DMS 273 (cell line): ENCODE measurements at regions not wholly inside any gene's neighbourhood (a gene's known extent, or its start where the extent isn't known, plus 50 kb on each side); places are given as distances from the start of the nearest gene placed in this dataset.
"Not testable (repeated sequence)": the region's sequence is repeated elsewhere in the genome, so short reads cannot be mapped to it uniquely, and the experiment has no call there.

ENCODE experiments used
- DNase-seq: peaks from one replicate; lab custom pipeline; 2025; ENCODE audit not compliant: unreplicated experiment; lab: John Stamatoyannopoulos, UW

DNA sequence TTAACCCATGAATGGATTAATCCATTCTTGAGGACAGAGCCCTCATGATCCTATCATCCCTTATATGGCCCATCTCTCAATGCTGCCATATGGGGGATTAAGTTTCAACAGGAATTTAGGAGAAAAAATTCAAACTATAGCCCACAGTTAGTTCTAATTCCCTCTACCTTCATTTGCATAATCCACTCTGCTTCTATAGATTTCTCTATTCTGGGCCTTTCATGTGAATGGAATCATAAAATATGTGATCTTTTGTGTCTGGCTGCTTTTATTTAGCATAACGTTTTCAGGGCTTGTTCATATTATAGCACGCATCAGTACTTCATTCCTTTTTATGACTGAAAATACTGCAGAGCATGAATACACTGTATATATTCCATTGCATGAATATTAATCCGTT, 55.4 kb downstream of the CTSL start:
- no peak for DNase-seq

DNA sequence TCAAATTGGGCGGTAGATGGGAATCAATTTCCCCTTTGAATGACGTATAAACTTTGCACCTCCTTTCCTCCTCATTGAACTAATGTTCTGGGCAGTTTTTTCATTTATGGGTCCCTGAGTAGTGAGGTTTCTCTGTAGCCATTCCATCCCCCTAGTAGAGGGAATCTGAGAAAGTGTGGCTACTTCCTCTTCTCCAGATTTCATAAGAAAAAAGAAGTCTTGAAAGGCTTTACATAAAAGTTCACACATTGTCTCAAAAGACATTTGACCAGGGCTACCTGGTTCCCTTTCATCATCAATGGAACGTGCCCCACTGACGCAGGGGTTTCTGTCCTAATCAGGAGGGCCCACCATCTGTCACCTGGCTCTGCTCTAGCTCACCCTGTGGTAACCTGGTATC, 57.3 kb downstream of the CTSL start:
- DNase-seq, result no peak

DNA sequence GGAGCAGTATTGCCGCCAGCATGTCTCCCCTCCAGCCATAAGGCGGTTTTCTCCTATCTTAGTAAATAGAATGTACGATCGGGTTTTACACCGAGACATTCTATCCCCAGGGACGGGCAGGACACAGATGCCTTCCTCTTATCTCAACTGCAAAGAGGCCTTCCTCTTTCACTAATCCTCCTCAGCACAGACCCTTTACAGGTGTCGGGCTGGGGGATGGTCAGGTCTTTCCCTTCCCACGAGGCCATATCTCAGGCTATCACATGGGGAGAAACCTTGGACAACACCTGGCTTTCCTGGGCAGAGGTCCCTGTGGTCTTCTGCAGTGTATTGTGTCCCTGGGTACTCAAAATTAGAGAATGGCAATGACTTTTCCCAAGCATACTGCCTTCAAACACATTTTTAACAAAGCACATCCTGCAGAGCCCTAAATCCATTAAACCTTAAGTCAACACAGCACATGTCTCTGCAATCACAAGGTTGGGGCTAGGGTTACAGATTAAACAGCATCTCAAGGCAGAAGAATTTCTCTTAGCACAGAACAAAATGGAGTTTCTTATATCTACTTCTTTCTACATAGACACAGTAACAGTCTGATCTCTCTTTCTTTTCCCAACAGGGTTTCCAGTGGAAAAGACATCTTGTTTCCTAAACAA, 59.5 kb downstream of the CTSL start:
- not testable (repeated sequence) for DNase-seq

DNA sequence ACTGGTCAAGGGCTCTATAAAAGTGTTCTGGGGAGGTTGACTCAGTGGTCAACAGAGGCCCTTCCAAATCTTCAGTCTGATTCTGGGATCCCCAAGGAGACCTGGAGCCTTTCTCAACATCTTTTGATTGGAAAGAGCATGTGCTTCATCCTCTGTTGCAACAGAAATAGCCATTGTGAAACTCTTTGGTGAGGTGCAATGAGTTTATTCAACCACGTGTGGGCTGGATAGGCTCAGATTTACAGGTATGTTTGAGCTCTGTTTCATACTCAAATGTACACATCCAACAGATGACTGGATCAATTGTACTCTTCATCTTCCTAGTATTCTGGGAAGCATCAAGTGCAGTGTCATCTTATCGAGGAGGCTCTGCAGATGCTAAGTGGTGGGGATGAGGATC, 60.5 kb downstream of the CTSL start:
- DNase-seq, result no peak

DNA sequence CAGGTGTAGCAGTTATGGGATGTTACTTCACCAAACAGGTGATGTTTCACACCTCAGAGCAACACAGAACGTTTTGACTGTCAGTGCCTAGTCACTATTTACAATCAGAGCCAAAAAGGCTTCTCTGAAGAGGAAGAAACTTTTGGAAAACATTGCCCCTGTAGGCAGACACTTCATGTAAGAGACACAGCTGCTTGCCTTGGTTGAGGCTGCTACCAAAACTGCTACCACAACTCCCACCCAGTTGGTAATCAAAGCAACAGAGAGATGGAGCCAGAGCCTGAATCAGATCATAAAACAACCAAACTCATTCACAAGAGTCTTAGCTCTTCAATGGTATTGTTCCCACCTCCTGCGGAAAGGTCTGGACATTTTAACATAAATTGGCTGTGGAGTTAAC, 61.0 kb downstream of the CTSL start:
- no peak for DNase-seq

DNA sequence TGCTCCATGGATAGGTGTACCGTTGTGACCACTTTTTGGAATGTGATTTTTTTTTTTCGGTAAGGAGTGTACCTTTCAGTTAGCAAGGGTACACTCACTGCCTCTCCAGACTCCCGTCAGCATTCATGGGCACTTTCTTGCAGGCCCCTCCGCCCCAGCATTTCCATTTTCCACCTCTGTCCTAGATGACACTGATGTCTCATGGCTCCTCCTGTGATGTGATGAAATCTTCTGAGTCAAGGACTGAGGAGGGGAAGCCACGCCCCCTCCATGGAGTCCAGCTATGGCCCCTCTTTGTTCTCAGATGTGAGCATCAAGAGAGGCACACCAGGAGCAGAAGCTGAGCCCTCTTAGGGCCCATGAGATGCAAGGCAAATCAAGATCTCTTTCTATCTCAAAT, 61.8 kb downstream of the CTSL start:
- DNase-seq, result no peak

DNA sequence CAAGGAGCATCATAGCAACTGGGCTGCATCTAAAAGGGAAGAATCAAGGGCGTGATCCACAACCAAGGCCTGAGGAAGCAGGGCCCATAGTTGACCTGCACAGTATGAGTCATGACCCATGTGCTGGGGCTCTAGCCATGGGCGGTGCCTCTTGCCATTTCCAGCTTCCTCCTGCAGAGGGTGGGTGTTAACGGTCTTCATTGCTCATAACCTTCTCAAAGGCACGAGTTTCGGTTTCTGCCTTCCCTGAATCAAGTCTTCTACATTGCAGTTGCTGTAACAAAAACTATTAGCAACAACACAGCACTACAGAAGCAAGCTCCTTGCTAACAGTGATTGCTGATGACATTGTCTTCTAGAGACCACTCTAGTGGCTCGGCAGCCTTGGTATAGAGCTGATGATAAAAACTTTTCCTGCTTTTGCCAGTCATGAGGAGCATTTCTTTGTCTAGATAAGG, 66.9 kb downstream of the CTSL start:
- peak; percentile 6 for DNase-seq

DNA sequence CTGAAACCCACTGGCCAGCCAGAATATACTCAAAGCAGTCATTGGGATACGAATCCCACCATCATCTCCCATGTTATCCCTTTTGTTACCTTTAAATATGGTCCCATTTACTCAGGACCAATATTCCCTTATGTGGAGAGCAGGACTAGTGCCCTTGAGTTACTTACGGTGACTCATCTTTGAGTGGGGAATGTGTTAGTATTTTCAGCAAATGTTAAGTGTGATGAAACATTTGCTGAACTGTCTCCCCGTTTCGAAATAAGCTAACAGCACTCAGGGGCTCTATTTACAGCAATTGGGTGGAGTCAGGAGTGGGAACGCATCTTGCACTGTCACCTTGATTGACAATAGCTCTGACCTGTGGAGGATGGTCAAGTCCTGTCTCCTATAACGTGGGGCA, 67.4 kb downstream of the CTSL start:
- DNase-seq, result no peak

DNA sequence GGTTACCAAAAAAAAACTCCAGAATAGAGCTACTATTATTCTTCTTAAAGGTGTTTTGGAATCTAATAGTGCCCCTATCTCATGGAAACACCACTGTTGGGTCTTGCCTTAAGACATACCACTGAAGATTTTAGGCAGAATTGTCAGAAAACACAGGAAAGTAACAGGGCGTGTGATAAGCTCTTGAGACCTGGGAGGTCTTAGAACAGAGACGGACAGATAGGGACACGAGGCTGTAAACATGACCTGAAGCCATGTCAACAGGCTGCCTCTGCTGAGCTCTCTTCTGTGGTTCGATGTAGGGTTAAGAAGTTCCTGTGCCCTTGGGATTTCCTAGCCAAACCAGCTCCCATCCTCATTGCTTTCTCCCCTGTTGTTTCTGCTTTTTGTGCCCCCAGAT, 69.3 kb downstream of the CTSL start:
- DNase-seq, result no peak

DNA sequence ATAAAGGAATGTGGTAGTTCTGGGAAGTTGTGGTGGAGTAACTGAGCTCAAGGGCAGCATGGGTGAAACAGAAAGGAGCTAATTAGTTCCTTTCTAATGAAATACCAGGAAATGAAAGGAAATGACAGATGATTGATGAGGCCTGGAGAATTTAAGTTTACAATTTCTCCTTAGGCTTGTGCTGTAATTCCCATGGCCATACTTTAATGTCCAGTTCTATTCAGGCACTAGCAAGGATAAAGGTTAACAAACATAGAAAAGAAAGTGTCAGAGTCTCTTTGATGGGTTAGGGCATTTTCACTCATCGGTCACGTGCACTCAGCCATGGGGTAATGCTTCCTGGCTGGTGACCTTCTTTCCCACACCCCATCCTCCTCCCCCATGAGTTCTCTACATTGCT, 70.3 kb downstream of the CTSL start:
- DNase-seq, result no peak

DNA sequence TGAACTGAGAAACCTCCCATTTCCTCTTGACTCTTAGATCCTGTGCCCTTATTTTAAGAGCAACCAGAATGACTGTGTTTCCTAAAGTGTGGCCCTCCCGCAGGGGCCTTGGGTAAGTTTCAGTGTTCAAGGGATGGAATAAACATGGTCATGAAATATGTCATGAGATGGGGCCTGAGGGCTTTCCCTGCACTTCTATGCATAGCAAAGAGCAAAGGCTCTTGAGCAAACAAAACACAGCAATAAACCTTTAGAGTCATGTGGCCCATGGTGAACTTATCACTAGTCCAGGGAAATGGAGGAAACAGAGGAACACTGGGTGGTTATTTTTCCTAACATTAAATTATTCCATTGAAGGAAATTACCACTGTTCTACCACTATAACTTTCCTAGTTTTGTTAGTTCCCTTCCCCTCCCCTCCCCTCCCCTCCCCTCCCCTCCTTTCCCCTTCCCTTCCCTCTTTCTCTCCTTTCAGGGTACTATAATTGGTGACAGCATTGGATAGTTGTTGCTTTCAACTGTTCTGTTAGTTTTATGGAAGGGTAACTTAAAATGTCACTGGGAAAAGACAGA, 72.4 kb downstream of the CTSL start:
- DNase-seq, result no peak

DNA sequence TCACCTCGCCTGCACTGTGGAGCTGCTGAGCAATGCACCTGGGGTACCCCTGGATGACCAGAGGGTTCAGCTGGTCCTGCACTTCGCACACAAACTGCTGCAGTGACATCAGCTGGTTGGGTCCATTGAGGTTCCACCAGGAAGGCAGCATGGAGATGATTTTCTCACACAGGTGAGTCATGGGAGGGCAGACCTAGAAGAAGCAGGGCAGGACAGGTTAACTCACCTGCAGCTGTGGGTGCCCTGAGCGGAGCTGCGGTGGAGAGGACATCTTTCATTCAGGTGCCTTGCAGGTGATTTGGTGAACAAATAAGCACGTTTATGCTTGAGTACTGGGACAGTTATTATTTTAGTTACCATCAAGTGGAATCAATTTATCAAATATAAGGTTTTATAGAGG, 73.6 kb downstream of the CTSL start:
- DNase-seq, result no peak

DNA sequence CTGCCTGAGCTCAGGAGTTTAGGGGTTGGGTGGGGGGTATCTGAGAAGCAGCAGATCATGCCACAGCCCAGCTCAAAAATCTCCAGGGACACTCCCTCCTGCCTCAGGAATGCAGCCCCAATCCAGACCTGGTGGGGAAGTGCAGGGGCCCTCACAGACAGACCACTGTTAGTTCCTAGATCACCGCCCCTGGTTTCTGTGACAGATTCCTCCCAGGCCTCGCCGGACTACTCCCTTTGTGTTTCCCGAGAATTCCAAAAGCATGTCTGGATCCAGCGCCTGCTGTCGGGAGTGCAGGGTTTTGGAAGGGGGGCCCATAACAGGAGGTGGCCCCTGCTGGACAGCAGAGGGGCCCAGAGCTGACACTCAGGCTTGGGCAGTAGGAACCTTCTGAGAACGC, 74.5 kb downstream of the CTSL start:
- DNase-seq, result no peak

DNA sequence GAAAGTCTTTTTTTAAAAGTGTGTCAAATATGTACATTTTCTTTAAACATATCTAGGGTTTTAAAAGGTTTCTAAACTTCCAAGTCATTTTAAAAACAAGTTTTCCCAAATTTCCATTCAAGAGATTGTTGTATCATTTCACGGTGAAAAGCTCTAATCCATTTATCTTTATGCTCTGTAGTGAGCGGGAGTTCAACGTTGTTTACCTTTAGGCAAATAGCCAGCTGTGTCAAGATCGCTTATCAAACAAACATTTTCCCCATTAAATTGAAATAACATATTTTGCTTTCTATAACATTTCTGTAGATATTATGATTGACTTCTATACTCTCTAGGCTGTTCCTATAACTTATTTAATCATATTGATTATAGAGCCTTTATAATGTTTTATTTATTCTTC, 75.1 kb downstream of the CTSL start:
- no peak for DNase-seq

DNA sequence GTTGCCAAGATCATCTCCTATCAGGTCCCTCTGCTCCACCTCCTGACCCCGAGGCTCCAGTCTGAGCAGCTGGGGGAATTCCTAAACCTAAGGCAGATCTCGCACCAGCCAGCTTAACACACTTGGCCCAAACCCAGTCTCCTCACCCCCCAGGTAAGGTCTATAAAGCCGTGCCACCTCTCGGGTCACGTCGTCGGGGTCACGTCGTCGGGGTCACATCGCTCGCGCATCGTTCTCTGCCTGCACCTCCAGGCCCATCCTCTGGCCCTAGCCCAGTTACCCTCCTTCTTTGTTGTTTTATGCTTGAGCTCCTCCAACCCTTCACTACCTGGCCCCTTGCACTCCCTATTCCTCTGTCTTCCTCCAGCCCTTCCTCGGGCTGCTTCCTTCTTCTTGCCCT, 77.2 kb downstream of the CTSL start:
- no peak for DNase-seq

DNA sequence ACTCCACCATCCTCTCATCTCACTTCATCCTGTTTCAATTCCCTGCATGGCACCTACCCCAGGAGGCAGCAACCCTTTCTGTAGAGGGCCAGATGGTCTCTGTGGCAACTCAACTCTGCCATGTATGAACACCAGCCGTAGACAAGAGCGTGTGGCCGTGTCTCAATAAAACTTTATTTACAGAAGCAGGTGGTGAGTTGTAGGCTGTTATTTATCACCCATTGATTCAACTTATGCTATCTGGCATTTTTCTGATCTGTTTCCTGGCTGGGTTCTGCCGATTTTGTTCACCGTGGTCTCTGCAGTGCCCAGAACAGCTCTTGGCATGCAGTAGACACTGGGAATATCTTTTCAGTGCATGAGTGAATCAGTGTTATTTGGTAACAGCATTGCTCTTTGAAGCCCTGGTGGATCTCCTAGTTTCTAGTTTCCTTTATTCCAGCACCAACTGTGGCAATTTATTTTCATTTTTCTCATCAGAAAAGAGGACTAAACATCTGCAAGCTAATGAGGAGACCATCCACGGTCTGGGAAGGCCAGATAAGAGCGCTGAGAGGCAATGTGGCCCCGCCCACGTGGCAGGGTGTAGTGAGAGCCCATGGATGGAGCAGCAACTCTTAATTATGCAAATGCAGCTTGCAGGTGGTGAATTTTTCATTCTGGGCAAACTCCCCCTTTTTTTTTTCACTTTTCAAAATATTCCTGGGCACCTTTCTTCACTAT, 77.9 kb downstream of the CTSL start:
- no peak for DNase-seq

DNA sequence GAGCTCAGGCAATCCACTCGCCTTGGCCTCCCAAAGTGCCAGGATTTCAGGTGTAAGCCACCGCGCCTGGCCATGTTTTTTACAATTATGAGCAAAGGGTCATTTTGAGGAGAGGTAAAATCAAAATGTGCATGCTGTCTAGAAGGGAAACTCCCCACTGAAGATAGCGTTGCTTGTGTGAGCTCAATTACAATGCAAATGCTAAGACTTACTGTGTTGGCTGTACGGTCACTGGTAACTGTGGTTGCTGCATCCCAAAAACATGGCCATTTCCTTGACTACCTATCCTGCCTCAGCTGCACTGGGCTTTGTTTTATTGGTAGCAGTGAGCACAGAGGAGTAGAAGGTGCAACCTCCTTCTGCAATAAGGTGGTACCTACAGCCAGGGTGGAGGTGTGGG, 77.4 kb upstream of the SPATA31E1 start:
- no peak for DNase-seq

DNA sequence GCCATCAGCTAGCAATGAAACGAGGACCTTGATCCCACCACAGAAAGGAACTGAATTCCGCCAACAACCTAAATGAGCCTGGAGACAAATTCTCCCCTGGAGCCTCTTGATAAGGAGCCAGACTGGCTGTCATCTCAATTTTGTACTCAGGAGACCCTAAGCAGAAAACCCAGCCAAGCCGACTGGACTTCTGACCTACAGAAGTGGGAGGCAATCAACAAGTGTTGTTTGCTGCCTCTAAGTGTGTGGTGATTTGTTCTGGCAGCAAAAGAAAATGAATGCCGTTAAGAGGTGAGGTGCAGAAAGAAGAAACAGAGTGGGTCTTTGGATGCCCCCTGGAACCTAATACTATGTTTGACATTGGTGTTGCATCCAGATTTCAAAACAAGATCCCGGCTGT, 72.7 kb upstream of the SPATA31E1 start:
- no peak for DNase-seq

DNA sequence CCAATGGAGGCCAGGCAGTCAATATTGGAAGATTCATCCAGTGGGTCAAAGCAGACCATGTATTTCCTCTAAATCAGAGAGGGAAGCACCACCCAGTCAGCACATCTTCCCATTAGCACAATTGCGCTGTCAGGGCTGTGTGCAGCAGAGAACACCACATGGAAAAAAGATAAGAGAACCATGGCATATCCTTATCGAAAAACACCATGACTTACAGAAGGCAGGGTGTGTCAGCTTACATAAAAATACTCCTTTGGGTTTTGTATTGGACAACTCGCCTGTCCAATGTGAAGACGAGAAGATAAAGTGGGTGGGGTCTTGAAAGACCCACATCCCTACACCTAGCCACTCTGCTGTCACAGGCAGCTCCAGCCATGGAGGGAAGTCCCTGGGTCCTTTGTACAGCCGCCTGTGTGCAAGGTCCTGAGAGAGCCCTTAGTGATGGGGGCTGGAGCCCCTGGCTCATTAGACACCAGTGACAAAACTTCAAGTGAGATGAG, 71.9 kb upstream of the SPATA31E1 start:
- no peak for DNase-seq

DNA sequence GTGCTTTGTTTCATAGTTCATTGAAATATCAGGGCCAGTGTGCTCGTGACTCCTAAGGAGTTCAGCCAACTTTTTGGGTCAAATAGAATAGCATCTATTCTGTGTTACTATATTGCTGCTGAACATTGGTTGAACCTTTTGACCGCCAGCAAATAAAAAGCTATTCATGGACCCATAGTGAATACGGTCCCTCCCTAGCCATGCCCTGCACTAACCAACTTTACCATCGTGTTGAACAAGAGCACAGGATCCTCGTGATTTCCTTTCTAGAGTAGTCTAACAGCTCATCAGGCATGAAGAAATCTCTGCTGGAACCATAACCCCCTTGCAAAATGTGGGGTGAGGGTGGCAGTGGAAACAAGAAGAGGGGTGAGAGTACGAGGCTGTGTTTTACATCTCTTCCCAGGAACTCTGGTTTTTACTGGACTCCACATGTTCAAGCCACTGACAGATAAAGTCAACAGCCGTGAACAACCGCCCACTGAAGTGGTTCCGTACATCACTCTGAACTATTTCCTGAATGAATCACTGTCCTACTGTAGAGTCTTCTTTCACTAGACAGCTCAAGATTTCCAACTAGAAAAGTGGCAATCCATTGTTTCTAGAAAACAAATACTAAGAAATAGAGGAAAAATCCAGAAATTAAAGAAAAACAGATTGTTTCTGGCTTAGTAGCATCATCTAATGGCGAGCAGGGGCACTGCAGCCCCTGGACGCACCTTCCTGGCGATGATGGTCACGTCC, 70.1 kb upstream of the SPATA31E1 start:
- DNase-seq, result peak; percentile 9

DNA sequence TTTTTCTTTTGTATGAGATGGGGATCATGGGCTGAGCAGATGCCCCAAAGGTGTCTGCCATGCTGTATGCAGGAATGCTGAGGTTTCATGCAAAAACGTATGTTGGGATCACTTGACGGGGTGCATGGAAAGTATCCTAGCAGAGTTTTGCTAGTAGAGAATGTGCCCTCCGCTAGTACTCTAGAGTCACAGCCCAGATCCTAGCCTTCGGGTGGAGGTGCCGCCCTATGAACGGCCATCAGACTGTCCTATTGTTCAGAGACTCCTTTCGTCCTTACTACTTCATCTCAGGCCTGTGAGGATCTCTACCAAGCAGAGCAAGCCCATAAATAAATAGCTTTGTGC, 69.6 kb upstream of the SPATA31E1 start:
- no peak for DNase-seq

DNA sequence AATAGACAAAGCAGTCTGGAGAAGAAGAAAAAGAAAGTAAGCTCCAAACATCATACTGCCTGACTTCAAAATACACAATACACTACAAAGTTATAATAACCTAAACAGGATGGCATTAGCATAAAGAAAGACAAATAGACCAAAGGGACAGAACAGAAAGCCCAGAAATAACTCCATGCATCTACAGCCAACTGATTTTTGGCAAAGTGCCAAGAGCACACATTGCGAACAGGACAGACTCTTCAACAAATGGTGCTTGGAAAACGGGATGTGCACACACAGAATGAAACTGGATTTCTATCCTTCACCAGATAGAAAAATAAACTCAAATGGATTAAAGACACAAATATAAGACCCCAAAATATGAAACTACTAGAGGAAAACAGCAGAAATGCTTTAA, 66.6 kb upstream of the SPATA31E1 start:
- DNase-seq, result peak; percentile 72
